ENCODE measurements at regions not wholly inside any gene's neighbourhood (a gene's known extent, or its start where the extent isn't known, plus 50 kb on each side); places are given as distances from the start of the nearest gene placed in this dataset.

- TF ChIP-seq CTCF (IDR thresholded peaks at IDR 0.05; ENCODE audit: poor library complexity) (no peak), EZH2 (IDR thresholded peaks at IDR 0.05; ENCODE audit: borderline replicate concordance) (no peak), EZH2phosphoT487 (IDR thresholded peaks at IDR 0.05; ENCODE audit: low read depth, severe bottlenecking, unreplicated experiment) (no peak)
Measured at GRCh38 chr10:131694781-131695495, 205.9 kb upstream of the PPP2R2D start.
